Transverse colon (tissue), 4 donors: ENCODE measurements at regions not wholly inside any gene's neighbourhood (a gene's known extent, or its start where the extent isn't known, plus 50 kb on each side); places are given as distances from the start of the nearest gene placed in this dataset.

Experiments
- EP300 ChIP-seq: sonication (generic); formaldehyde crosslinking; IDR thresholded peaks from one replicate; pipeline ENCODE4 v1.6.1; 2017; ENCODE audit warnings: antibody characterized with exemption, low read depth
- POLR2A ChIP-seq: fragments of 450-650 bp; IDR thresholded peaks from one replicate; pipeline ENCODE4 v1.6.1; 2016; ENCODE audit warnings: antibody characterized with exemption, mild to moderate bottlenecking, moderate library complexity
- POLR2AphosphoS5 ChIP-seq, 3 donors: sonication (generic); formaldehyde crosslinking; IDR thresholded peaks; one replicate each; pipeline ENCODE4 v1.6.1; 2016; ENCODE audit warnings: antibody characterized with exemption in 3 of 3
- TF ChIP-seq, protein P1 (sequence below), 5 experiments: fragments of 200-600 bp in 3 of 5; fragments of 450-650 bp in 2 of 5; sonication (generic) in 3 of 5; IDR thresholded peaks; 1 replicate in 2 of 5; 2 replicates in 3 of 5; pipeline ENCODE4 v1.5.1; 2016 to 2017; ENCODE audit warnings: antibody characterized with exemption in 5 of 5, inconsistent platforms in 3 of 5, mild to moderate bottlenecking in 2 of 5, moderate library complexity in 1 of 5

DNA sequence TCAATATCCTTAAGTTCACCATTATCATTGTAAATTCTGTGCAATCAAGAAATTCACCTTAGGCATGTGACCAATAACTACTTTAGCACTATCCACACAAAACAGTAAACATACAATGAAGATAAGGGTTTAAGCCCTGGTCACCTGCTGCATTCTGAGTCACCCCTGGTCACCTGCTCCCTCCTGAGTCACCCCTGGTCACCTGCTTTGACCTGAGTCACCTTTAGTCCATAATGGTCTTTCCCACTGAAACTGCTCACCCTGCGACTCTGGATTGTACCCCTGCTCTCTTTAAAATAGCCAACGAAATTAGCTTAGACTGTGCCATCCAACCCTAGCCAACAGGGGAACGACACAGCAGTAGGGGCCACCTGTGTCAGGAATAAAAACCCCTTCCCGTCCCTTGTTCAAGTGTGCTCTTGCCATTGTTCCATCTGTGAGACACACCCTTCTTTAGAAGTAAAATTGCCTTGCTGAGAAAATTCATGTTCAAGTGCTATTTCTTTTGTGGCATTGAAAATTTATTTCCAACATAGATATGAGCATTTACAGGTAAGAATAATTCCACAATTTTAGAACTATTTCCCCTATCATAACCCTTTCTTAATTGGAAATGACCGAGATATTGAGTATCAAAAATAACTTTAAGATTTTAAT is 902.8 kb downstream of the DSC3 start:
- TF ChIP-seq, protein P1, sequence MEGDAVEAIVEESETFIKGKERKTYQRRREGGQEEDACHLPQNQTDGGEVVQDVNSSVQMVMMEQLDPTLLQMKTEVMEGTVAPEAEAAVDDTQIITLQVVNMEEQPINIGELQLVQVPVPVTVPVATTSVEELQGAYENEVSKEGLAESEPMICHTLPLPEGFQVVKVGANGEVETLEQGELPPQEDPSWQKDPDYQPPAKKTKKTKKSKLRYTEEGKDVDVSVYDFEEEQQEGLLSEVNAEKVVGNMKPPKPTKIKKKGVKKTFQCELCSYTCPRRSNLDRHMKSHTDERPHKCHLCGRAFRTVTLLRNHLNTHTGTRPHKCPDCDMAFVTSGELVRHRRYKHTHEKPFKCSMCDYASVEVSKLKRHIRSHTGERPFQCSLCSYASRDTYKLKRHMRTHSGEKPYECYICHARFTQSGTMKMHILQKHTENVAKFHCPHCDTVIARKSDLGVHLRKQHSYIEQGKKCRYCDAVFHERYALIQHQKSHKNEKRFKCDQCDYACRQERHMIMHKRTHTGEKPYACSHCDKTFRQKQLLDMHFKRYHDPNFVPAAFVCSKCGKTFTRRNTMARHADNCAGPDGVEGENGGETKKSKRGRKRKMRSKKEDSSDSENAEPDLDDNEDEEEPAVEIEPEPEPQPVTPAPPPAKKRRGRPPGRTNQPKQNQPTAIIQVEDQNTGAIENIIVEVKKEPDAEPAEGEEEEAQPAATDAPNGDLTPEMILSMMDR (IDR thresholded peaks at IDR 0.05), result no peak
- no peak for TF ChIP-seq POLR2A
- TF ChIP-seq EP300, result no peak
- no peak for TF ChIP-seq POLR2AphosphoS5 (IDR thresholded peaks at IDR 0.05)
